ENCODE measurements at regions not wholly inside any gene's neighbourhood (a gene's known extent, or its start where the extent isn't known, plus 50 kb on each side); places are given as distances from the start of the nearest gene placed in this dataset.
"Not testable (repeated sequence)": the region's sequence is repeated elsewhere in the genome, so short reads cannot be mapped to it uniquely, and the experiment has no call there.

- no peak for DNase-seq (ENCODE audit: low read depth)
- Histone ChIP-seq H3K4me2 (ENCODE audit: low read length) (no peak overlapping the region), H3K9me3 (ENCODE audit: insufficient read depth, low read depth, low read length) (no peaks in the 10 kb centered on the region), H3K79me2 (ENCODE audit: insufficient read depth, low read length) (no peaks in the 10 kb centered on the region), H3K36me3 (ENCODE audit: insufficient read depth, low read length) (no peaks in the 10 kb centered on the region), H3K27me3 (ENCODE audit: insufficient read depth, low read length) (no peaks in the 10 kb centered on the region), H2AFZ (ENCODE audit: low read depth, low read length) (no peak overlapping the region), H3K4me1 (ENCODE audit: insufficient read depth, low read length) (no peaks in the 10 kb centered on the region), H3K27ac (ENCODE audit: low read depth, low read length) (no peak overlapping the region), H3K9ac (ENCODE audit: low read length) (no peak overlapping the region), H4K20me1 (ENCODE audit: insufficient read depth, low read length) (no peaks in the 10 kb centered on the region), H3K4me3 (ENCODE audit: insufficient read depth, low read depth, low read length) (no peak overlapping the region)
- peaks cover 2% of the 10 kb centered on the region for H3K9me3 Mint-ChIP-seq (ENCODE audit: unreplicated experiment)
- no peak overlapping the region for H3K27ac Mint-ChIP-seq (ENCODE audit: unreplicated experiment)
- H3K4me3 Mint-ChIP-seq (ENCODE audit: unreplicated experiment) = no peak overlapping the region
- no peaks in the 10 kb centered on the region for H3K27me3 Mint-ChIP-seq (ENCODE audit: low read depth, unreplicated experiment)
- TF ChIP-seq EZH2 (IDR thresholded peaks at IDR 0.05; ENCODE audit: insufficient read depth, low read length) (no peak), CTCF (IDR thresholded peaks at IDR 0.05; ENCODE audit: insufficient read depth, low read depth, low read length) (no peak)
- H3K4me1 Mint-ChIP-seq (ENCODE audit: low read depth, unreplicated experiment) = peaks cover 11% of the 10 kb centered on the region
- FAIRE-seq = no peak
- no peaks in the 10 kb centered on the region for H3K36me3 Mint-ChIP-seq (ENCODE audit: low read depth, unreplicated experiment)
These were observed 717.4 kb upstream of the MANEA start for GRCh38 chr6:94859924-94860323.

DNA sequence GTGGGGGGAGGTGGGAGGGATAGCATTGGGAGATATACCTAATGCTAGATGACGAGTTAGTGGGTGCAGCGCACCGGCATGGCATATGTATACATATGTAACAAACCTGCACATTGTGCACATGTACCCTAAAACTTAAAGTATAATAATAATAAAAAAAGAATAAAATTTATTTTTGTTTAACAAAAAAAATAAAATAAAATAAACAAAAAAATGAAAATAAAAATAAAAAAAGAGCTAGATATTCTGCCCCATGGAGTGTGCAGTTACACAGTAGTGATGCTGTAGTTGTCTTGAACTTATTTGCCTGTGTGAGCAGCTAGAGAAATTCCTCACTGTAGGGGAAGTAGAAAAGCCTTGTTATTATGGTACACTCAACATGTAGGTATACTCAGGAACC lies 720.3 kb upstream of the MANEA start:
- not testable (repeated sequence) for H3K27ac Mint-ChIP-seq (ENCODE audit: unreplicated experiment); H3K4me1 Mint-ChIP-seq (ENCODE audit: low read depth, unreplicated experiment); H3K4me3 ChIP-seq (ENCODE audit: insufficient read depth, low read depth, low read length); H3K9me3 Mint-ChIP-seq (ENCODE audit: unreplicated experiment); DNase-seq (ENCODE audit: low read depth); H3K4me1 ChIP-seq (ENCODE audit: insufficient read depth, low read length); H3K36me3 ChIP-seq (ENCODE audit: insufficient read depth, low read length); H2AFZ ChIP-seq (ENCODE audit: low read depth, low read length); H3K27ac ChIP-seq (ENCODE audit: low read depth, low read length); H3K9ac ChIP-seq (ENCODE audit: low read length); FAIRE-seq; H3K9me3 ChIP-seq (ENCODE audit: insufficient read depth, low read depth, low read length); H3K27me3 Mint-ChIP-seq (ENCODE audit: low read depth, unreplicated experiment); H3K4me2 ChIP-seq (ENCODE audit: low read length); H3K36me3 Mint-ChIP-seq (ENCODE audit: low read depth, unreplicated experiment); H4K20me1 ChIP-seq (ENCODE audit: insufficient read depth, low read length); H3K4me3 Mint-ChIP-seq (ENCODE audit: unreplicated experiment); H3K27me3 ChIP-seq (ENCODE audit: insufficient read depth, low read length); H3K79me2 ChIP-seq (ENCODE audit: insufficient read depth, low read length)

GRCh38 chr6:94851329-94851728 lies 726.0 kb upstream of the MANEA start:
- not testable (repeated sequence) for H3K27me3 ChIP-seq (ENCODE audit: insufficient read depth, low read length); H3K36me3 ChIP-seq (ENCODE audit: insufficient read depth, low read length); H4K20me1 ChIP-seq (ENCODE audit: insufficient read depth, low read length); H3K79me2 ChIP-seq (ENCODE audit: insufficient read depth, low read length); H3K9ac ChIP-seq (ENCODE audit: low read length); H3K27ac ChIP-seq (ENCODE audit: low read depth, low read length); H3K9me3 Mint-ChIP-seq (ENCODE audit: unreplicated experiment); H3K4me3 ChIP-seq (ENCODE audit: insufficient read depth, low read depth, low read length); H3K4me1 ChIP-seq (ENCODE audit: insufficient read depth, low read length); H3K4me1 Mint-ChIP-seq (ENCODE audit: low read depth, unreplicated experiment); H3K36me3 Mint-ChIP-seq (ENCODE audit: low read depth, unreplicated experiment); H3K27me3 Mint-ChIP-seq (ENCODE audit: low read depth, unreplicated experiment); H3K27ac Mint-ChIP-seq (ENCODE audit: unreplicated experiment); DNase-seq (ENCODE audit: low read depth); H2AFZ ChIP-seq (ENCODE audit: low read depth, low read length); H3K4me2 ChIP-seq (ENCODE audit: low read length); FAIRE-seq; H3K9me3 ChIP-seq (ENCODE audit: insufficient read depth, low read depth, low read length); H3K4me3 Mint-ChIP-seq (ENCODE audit: unreplicated experiment)

GRCh38 chr6:94845742-94846141 lies 731.6 kb upstream of the MANEA start:
- no peak overlapping the region for H3K27ac Mint-ChIP-seq (ENCODE audit: unreplicated experiment)
- no peaks in the 10 kb centered on the region for H3K27me3 ChIP-seq (ENCODE audit: insufficient read depth, low read length)
- H3K4me2 ChIP-seq (ENCODE audit: low read length) = no peak overlapping the region
- no peak overlapping the region for H3K4me3 ChIP-seq (ENCODE audit: insufficient read depth, low read depth, low read length)
- DNase-seq (ENCODE audit: low read depth) (no peak), FAIRE-seq (no peak)
- H3K79me2 ChIP-seq (ENCODE audit: insufficient read depth, low read length) = no peaks in the 10 kb centered on the region
- no peak overlapping the region for H3K4me3 Mint-ChIP-seq (ENCODE audit: unreplicated experiment)
- no peaks in the 10 kb centered on the region for H3K27me3 Mint-ChIP-seq (ENCODE audit: low read depth, unreplicated experiment)
- H3K36me3 ChIP-seq (ENCODE audit: insufficient read depth, low read length) = no peaks in the 10 kb centered on the region
- H2AFZ ChIP-seq (ENCODE audit: low read depth, low read length) = no peak overlapping the region
- H3K9me3 ChIP-seq (ENCODE audit: insufficient read depth, low read depth, low read length) = no peaks in the 10 kb centered on the region
- no peaks in the 10 kb centered on the region for H3K9me3 Mint-ChIP-seq (ENCODE audit: unreplicated experiment)
- H3K36me3 Mint-ChIP-seq (ENCODE audit: low read depth, unreplicated experiment) = no peaks in the 10 kb centered on the region
- no peaks in the 10 kb centered on the region for H4K20me1 ChIP-seq (ENCODE audit: insufficient read depth, low read length)
- no peak overlapping the region for H3K9ac ChIP-seq (ENCODE audit: low read length)
- H3K4me1 ChIP-seq (ENCODE audit: insufficient read depth, low read length) = no peaks in the 10 kb centered on the region
- TF ChIP-seq CTCF (IDR thresholded peaks at IDR 0.05; ENCODE audit: insufficient read depth, low read depth, low read length) (no peak), EZH2 (IDR thresholded peaks at IDR 0.05; ENCODE audit: insufficient read depth, low read length) (no peak)
- no peak overlapping the region for H3K27ac ChIP-seq (ENCODE audit: low read depth, low read length)
- no peaks in the 10 kb centered on the region for H3K4me1 Mint-ChIP-seq (ENCODE audit: low read depth, unreplicated experiment)

All from astrocyte (in vitro differentiated cells and primary cell).